BE2C (cell line): ENCODE measurements at regions not wholly inside any gene's neighbourhood (a gene's known extent, or its start where the extent isn't known, plus 50 kb on each side); places are given as distances from the start of the nearest gene placed in this dataset.

Experiments
- DNase-seq: peaks from one replicate; pipeline ENCODE4 v3.0.0-alpha.2; 2020
- H3K27me3 ChIP-seq: fragments of 250-450 bp; sonication (Bioruptor Pico); 2 replicates; pipeline ENCODE4 v1.5.1; 2020; ENCODE audit warnings: mild to moderate bottlenecking
- H3K36me3 ChIP-seq: fragments of 250-450 bp; sonication (Bioruptor Pico); 2 replicates; pipeline ENCODE4 v1.5.1; 2020; ENCODE audit warnings: mild to moderate bottlenecking
- H3K4me1 ChIP-seq: fragments of 250-450 bp; sonication (Bioruptor Pico); 2 replicates; pipeline ENCODE4 v1.5.1; 2020
- H3K4me3 ChIP-seq: 2 replicates; pipeline ENCODE4 v1.5.1; 2011; ENCODE audit warnings: low read depth, low read length
- H3K9me3 ChIP-seq: fragments of 250-450 bp; sonication (Bioruptor Pico); 2 replicates; pipeline ENCODE4 v1.5.1; 2020
- TF ChIP-seq, protein P1 (sequence below): IDR thresholded peaks from 2 replicates; pipeline ENCODE4 v1.5.1; 2012; ENCODE audit warnings: mild to moderate bottlenecking, low read depth, low read length

DNA sequence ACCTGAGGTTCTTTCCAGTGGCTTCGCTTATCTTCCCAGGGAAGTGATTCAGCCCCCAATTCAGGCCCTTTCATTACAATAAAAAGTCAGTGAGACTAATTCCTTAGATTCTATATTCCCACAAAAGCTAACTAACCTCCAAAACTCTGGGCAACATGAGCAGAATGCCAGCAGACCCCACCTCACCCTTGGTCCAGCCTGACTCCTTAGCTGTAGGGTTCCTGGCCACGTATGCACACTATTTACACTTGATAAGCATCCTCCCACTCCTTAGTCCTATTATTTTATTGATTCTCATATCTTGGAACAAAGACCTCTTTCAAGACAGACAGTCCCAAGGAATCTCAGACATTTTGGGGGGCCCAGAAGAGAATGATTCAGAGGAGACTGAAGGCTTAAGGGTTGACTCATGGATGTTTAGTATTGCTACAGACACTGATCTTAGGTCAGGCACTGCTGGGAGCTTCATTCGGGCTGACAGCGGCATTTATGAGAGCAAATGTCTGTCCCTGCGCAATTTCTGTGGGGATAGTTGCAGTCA is 162.6 kb upstream of the GDF10 start:
- Histone ChIP-seq H3K36me3 (no peaks in the 10 kb centered on the region), H3K4me3 (no peak overlapping the region), H3K9me3 (no peaks in the 10 kb centered on the region), H3K4me1 (no peaks in the 10 kb centered on the region), H3K27me3 (no peaks in the 10 kb centered on the region)
- TF ChIP-seq, protein P1, sequence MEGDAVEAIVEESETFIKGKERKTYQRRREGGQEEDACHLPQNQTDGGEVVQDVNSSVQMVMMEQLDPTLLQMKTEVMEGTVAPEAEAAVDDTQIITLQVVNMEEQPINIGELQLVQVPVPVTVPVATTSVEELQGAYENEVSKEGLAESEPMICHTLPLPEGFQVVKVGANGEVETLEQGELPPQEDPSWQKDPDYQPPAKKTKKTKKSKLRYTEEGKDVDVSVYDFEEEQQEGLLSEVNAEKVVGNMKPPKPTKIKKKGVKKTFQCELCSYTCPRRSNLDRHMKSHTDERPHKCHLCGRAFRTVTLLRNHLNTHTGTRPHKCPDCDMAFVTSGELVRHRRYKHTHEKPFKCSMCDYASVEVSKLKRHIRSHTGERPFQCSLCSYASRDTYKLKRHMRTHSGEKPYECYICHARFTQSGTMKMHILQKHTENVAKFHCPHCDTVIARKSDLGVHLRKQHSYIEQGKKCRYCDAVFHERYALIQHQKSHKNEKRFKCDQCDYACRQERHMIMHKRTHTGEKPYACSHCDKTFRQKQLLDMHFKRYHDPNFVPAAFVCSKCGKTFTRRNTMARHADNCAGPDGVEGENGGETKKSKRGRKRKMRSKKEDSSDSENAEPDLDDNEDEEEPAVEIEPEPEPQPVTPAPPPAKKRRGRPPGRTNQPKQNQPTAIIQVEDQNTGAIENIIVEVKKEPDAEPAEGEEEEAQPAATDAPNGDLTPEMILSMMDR = no peak
- DNase-seq = no peak

DNA sequence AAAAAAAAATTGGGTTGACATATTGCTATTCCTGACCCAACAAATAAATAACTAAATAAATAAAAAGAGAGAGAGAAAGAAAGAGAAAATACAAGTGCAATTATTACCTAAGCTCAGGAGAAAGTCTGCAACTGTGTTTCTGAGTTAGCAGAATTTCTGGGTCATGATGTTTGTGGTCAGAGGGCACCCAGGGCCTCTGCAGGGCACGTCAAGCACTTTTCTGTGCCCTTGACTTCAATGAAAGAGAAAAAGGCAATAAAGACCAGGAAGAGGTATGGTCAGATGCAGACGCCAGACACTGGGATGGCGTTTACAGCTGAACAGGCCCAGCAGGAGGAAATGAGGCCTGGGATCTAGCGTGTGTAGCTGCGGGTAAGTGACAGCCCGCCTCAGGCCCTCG is 160.9 kb upstream of the GDF10 start:
- Histone ChIP-seq H3K27me3 (no peaks in the 10 kb centered on the region), H3K4me1 (no peaks in the 10 kb centered on the region), H3K4me3 (no peak overlapping the region), H3K9me3 (no peaks in the 10 kb centered on the region), H3K36me3 (no peaks in the 10 kb centered on the region)
- no peak for DNase-seq
- TF ChIP-seq, protein P1 = no peak

DNA sequence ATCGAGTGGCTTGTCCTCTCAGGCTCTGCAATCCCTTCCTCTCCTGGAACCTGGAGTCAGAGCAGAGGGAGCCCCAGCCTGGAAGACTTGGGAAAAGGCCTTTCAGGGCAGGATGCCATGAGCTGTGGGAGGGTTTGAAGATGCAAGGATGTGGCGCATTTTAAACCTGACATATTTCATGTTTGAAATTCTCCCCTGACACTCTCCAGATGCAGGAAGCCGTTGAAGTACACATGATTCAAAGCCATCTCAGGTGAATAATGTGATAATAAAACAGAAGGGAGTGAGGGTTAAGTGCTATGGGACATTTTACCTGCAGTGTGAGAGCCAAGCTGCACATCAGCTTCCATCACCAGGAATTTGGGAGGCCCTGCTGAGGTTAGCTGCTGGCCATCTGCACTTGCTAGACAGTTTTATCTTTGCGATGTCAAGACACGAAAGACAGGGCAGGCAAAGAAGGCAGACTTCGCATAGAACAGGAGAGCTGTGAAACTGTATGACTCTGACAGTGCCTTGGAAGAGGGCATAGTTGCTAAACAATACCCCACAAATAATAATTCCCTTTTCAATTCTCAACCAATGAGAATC is 159.1 kb upstream of the GDF10 start:
- no peaks in the 10 kb centered on the region for H3K36me3 ChIP-seq
- no peak overlapping the region for H3K4me3 ChIP-seq
- TF ChIP-seq, protein P1 = no peak
- H3K4me1 ChIP-seq = no peaks in the 10 kb centered on the region
- no peaks in the 10 kb centered on the region for H3K27me3 ChIP-seq
- no peak for DNase-seq
- no peaks in the 10 kb centered on the region for H3K9me3 ChIP-seq

DNA sequence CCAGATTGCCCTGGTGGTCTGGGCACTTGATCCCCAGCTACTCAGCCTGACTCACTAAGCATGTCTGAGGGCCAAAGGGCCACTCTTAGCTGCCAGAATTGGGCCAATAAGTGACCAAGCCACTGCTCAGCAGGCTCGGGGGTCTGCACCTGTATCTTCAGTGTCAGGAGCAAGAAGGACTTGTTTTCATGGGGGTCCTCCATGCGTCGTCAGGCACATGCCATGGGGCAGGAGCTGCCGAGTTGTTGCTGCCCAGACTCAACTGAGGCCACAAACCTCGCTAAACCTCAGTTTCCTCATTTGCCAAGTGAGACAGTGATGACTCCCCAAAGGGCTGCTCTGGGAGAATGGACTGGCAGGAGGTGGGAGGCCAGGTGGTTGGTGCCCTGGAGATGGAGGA is 158.6 kb upstream of the GDF10 start:
- no peak for DNase-seq
- no peak overlapping the region for H3K4me3 ChIP-seq
- TF ChIP-seq, protein P1 = no peak
- H3K36me3 ChIP-seq = no peaks in the 10 kb centered on the region
- H3K9me3 ChIP-seq = no peaks in the 10 kb centered on the region
- no peaks in the 10 kb centered on the region for H3K27me3 ChIP-seq
- no peaks in the 10 kb centered on the region for H3K4me1 ChIP-seq

DNA sequence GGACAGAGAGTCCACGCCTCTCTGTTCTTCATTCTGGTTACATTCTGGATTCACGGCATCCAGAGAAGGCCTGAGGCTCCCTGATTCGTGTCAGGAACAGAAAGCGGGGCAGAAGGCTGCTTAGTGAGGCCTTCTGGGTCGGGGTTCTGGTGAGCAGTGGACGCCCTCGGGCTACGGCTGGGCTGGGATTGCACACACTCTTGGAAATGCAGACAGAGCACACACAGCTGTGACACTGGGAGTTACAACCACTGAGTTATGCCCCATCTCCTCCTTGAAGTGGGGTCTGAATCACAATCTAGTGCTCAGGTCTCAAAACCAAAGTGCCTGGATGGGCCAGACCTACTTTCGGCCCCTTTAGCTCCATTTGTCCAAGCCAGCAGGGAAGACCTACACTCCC is 156.9 kb upstream of the GDF10 start:
- Histone ChIP-seq H3K4me3 (no peak overlapping the region), H3K4me1 (no peaks in the 10 kb centered on the region), H3K27me3 (no peaks in the 10 kb centered on the region), H3K9me3 (no peaks in the 10 kb centered on the region), H3K36me3 (no peaks in the 10 kb centered on the region)
- DNase-seq = no peak
- TF ChIP-seq, protein P1 = no peak

DNA sequence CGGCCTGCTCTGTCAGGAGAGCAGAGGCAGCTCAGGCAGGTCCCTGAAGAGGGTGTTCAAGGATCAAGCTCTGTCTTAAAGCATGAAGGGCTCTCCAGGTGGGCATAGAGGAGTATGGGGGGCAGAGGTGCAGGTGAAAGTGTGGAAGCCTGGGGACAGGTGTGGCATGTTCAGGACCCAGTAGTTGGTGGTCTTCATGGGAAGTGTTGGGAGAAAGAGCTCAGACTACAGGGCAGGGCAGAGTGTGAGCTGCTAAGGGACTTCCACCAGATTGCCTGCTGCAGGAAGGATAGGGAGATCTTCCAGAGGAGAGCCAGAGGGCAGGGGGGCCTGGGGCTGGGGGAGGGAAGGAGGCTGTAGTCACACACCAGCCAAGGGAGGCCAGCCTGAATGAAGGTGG is 156.5 kb upstream of the GDF10 start:
- Histone ChIP-seq H3K9me3 (no peaks in the 10 kb centered on the region), H3K4me1 (no peaks in the 10 kb centered on the region), H3K36me3 (no peaks in the 10 kb centered on the region), H3K4me3 (no peak overlapping the region), H3K27me3 (no peaks in the 10 kb centered on the region)
- TF ChIP-seq, protein P1 = no peak
- no peak for DNase-seq
